ENCODE measurements at regions not wholly inside any gene's neighbourhood (a gene's known extent, or its start where the extent isn't known, plus 50 kb on each side); places are given as distances from the start of the nearest gene placed in this dataset.

DNA sequence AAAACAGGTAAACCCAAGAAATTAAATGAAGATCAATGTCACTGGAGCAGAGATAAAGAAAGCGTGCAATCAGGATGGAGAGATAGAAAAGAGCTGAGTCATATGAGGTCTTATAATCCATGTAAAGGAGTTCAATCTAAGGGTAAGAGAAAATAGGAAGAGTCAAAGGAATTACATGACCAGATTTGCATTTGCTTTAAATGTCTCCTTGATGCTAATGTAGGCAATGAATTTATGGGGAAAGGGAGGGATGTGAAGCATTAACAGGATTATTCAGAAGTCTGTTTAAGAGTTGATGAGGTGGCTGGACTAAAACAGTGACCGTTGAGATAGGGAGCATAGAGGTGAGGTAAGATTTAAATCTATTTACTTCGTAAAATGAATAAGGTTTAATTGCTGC lies 623.1 kb downstream of the MBD2 start:
- TF ChIP-seq, protein P1, sequence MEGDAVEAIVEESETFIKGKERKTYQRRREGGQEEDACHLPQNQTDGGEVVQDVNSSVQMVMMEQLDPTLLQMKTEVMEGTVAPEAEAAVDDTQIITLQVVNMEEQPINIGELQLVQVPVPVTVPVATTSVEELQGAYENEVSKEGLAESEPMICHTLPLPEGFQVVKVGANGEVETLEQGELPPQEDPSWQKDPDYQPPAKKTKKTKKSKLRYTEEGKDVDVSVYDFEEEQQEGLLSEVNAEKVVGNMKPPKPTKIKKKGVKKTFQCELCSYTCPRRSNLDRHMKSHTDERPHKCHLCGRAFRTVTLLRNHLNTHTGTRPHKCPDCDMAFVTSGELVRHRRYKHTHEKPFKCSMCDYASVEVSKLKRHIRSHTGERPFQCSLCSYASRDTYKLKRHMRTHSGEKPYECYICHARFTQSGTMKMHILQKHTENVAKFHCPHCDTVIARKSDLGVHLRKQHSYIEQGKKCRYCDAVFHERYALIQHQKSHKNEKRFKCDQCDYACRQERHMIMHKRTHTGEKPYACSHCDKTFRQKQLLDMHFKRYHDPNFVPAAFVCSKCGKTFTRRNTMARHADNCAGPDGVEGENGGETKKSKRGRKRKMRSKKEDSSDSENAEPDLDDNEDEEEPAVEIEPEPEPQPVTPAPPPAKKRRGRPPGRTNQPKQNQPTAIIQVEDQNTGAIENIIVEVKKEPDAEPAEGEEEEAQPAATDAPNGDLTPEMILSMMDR (IDR thresholded peaks at IDR 0.05), result no peak
- no peak for TF ChIP-seq POLR2AphosphoS5 (IDR thresholded peaks at IDR 0.05)
- no peak for TF ChIP-seq POLR2A (IDR thresholded peaks at IDR 0.05)
